MG63 (cell line): ENCODE measurements at regions not wholly inside any gene's neighbourhood (a gene's known extent, or its start where the extent isn't known, plus 50 kb on each side); places are given as distances from the start of the nearest gene placed in this dataset.
"Not testable (repeated sequence)": the region's sequence is repeated elsewhere in the genome, so short reads cannot be mapped to it uniquely, and the experiment has no call there.

Source experiments
- DNase-seq: peaks from one replicate; pipeline ENCODE4 v3.0.0-alpha.2; 2020
- H3K27me3 ChIP-seq: fragments of 250-450 bp; sonication (Bioruptor Pico); 2 replicates; pipeline ENCODE4 v1.5.1; 2020; ENCODE audit warnings: mild to moderate bottlenecking, moderate library complexity
- H3K36me3 ChIP-seq: fragments of 250-450 bp; sonication (Bioruptor Pico); 2 replicates; pipeline ENCODE4 v1.5.1; 2020; ENCODE audit warnings: mild to moderate bottlenecking, moderate library complexity
- H3K4me3 ChIP-seq: fragments of 250-450 bp; sonication (Bioruptor Pico); 2 replicates; pipeline ENCODE4 v1.5.1; 2020; ENCODE audit warnings: mild to moderate bottlenecking, moderate library complexity
- H3K9me3 ChIP-seq: fragments of 250-450 bp; sonication (Bioruptor Pico); 2 replicates; pipeline ENCODE4 v1.5.1; 2020; ENCODE audit warnings: mild to moderate bottlenecking, moderate library complexity

- no peaks in the 10 kb centered on the region for H3K36me3 ChIP-seq
- DNase-seq = no peak
- no peaks in the 10 kb centered on the region for H3K9me3 ChIP-seq
- H3K27me3 ChIP-seq = no peaks in the 10 kb centered on the region
- no peak overlapping the region for H3K4me3 ChIP-seq
Measured at GRCh38 chr10:64708884-64709681, 1187.9 kb downstream of the REEP3 start.

GRCh38 chr10:64726466-64726865 is 1205.3 kb downstream of the REEP3 start:
- no peak for DNase-seq
- H3K4me3 ChIP-seq = no peak overlapping the region
- no peaks in the 10 kb centered on the region for H3K9me3 ChIP-seq
- H3K27me3 ChIP-seq = no peaks in the 10 kb centered on the region
- H3K36me3 ChIP-seq = no peaks in the 10 kb centered on the region

GRCh38 chr10:64731016-64731415 is 1209.8 kb downstream of the REEP3 start:
- Histone ChIP-seq H3K36me3 (no peaks in the 10 kb centered on the region), H3K9me3 (no peaks in the 10 kb centered on the region), H3K4me3 (no peak overlapping the region), H3K27me3 (no peaks in the 10 kb centered on the region)
- DNase-seq = no peak

- no peak overlapping the region for H3K4me3 ChIP-seq
- H3K36me3 ChIP-seq = no peaks in the 10 kb centered on the region
- H3K9me3 ChIP-seq = no peaks in the 10 kb centered on the region
- no peaks in the 10 kb centered on the region for H3K27me3 ChIP-seq
- DNase-seq = no peak
Measured at GRCh38 chr10:64732372-64732957, 1211.3 kb downstream of the REEP3 start.

GRCh38 chr10:64733980-64734379 is 1212.8 kb downstream of the REEP3 start:
- H3K27me3 ChIP-seq = no peaks in the 10 kb centered on the region
- H3K36me3 ChIP-seq = no peaks in the 10 kb centered on the region
- H3K9me3 ChIP-seq = no peaks in the 10 kb centered on the region
- H3K4me3 ChIP-seq = no peak overlapping the region
- no peak for DNase-seq

GRCh38 chr10:64738462-64738861 is 1217.3 kb downstream of the REEP3 start:
- Histone ChIP-seq H3K36me3 (no peaks in the 10 kb centered on the region), H3K4me3 (no peak overlapping the region), H3K9me3 (no peaks in the 10 kb centered on the region), H3K27me3 (no peaks in the 10 kb centered on the region)
- DNase-seq = no peak

- no peak for DNase-seq
- Histone ChIP-seq H3K9me3 (no peaks in the 10 kb centered on the region), H3K27me3 (no peaks in the 10 kb centered on the region), H3K36me3 (no peaks in the 10 kb centered on the region), H3K4me3 (no peak overlapping the region)
Measured at GRCh38 chr10:64745565-64745964, 1224.4 kb downstream of the REEP3 start.

- DNase-seq = no peak
- Histone ChIP-seq H3K27me3 (no peaks in the 10 kb centered on the region), H3K9me3 (no peaks in the 10 kb centered on the region), H3K36me3 (no peaks in the 10 kb centered on the region), H3K4me3 (no peak overlapping the region)
Measured at GRCh38 chr10:64750672-64751071, 1229.5 kb downstream of the REEP3 start.

- no peaks in the 10 kb centered on the region for H3K27me3 ChIP-seq
- no peaks in the 10 kb centered on the region for H3K9me3 ChIP-seq
- no peak overlapping the region for H3K4me3 ChIP-seq
- H3K36me3 ChIP-seq = no peaks in the 10 kb centered on the region
- no peak for DNase-seq
Measured at GRCh38 chr10:64753516-64753915, 1232.3 kb downstream of the REEP3 start.

GRCh38 chr10:64760371-64760770 is 1239.2 kb downstream of the REEP3 start:
- DNase-seq = no peak
- no peak overlapping the region for H3K4me3 ChIP-seq
- no peaks in the 10 kb centered on the region for H3K27me3 ChIP-seq
- H3K9me3 ChIP-seq = no peaks in the 10 kb centered on the region
- no peaks in the 10 kb centered on the region for H3K36me3 ChIP-seq

GRCh38 chr10:64762861-64763260 is 1241.7 kb downstream of the REEP3 start:
- Histone ChIP-seq H3K36me3 (no peaks in the 10 kb centered on the region), H3K27me3 (no peaks in the 10 kb centered on the region), H3K9me3 (no peaks in the 10 kb centered on the region), H3K4me3 (no peak overlapping the region)
- DNase-seq = no peak

- no peak overlapping the region for H3K4me3 ChIP-seq
- H3K36me3 ChIP-seq = no peaks in the 10 kb centered on the region
- no peaks in the 10 kb centered on the region for H3K27me3 ChIP-seq
- no peaks in the 10 kb centered on the region for H3K9me3 ChIP-seq
- no peak for DNase-seq
Measured at GRCh38 chr10:64765498-64765897, 1244.3 kb downstream of the REEP3 start.

- Histone ChIP-seq H3K9me3 (no peaks in the 10 kb centered on the region), H3K4me3 (no peak overlapping the region), H3K36me3 (no peaks in the 10 kb centered on the region), H3K27me3 (no peaks in the 10 kb centered on the region)
- no peak for DNase-seq
Measured at GRCh38 chr10:64771253-64772050, 1250.3 kb downstream of the REEP3 start.

GRCh38 chr10:64773357-64773756 is 1252.2 kb downstream of the REEP3 start:
- Histone ChIP-seq H3K27me3 (no peaks in the 10 kb centered on the region), H3K4me3 (no peak overlapping the region), H3K9me3 (no peaks in the 10 kb centered on the region), H3K36me3 (no peaks in the 10 kb centered on the region)
- DNase-seq = no peak

- H3K4me3 ChIP-seq, H3K36me3 ChIP-seq, H3K9me3 ChIP-seq, DNase-seq, H3K27me3 ChIP-seq: not testable (repeated sequence)
Measured at GRCh38 chr10:64784451-64784850, 1263.2 kb downstream of the REEP3 start.

GRCh38 chr10:64785816-64786215 is 1264.6 kb downstream of the REEP3 start:
- no peaks in the 10 kb centered on the region for H3K36me3 ChIP-seq
- no peak for DNase-seq
- H3K4me3 ChIP-seq = no peak overlapping the region
- no peaks in the 10 kb centered on the region for H3K27me3 ChIP-seq
- no peaks in the 10 kb centered on the region for H3K9me3 ChIP-seq

GRCh38 chr10:64786989-64787388 is 1265.8 kb downstream of the REEP3 start:
- no peak for DNase-seq
- no peak overlapping the region for H3K4me3 ChIP-seq
- no peaks in the 10 kb centered on the region for H3K27me3 ChIP-seq
- H3K9me3 ChIP-seq = no peaks in the 10 kb centered on the region
- no peaks in the 10 kb centered on the region for H3K36me3 ChIP-seq
